ENCODE measurements at regions not wholly inside any gene's neighbourhood (a gene's known extent, or its start where the extent isn't known, plus 50 kb on each side); places are given as distances from the start of the nearest gene placed in this dataset.

GRCh38 chr4:131388277-131388676 is 1760.8 kb upstream of the PCDH10 start:
- Histone ChIP-seq H3K36me3 (ENCODE audit: insufficient read depth, low read length) (no peaks in the 10 kb centered on the region), H3K4me1 (ENCODE audit: insufficient read depth, low read length) (no peaks in the 10 kb centered on the region), H3K9me3 (ENCODE audit: control insufficient read depth in 1 of 2, insufficient read depth in 1 of 2, low read length in 2 of 2) (peaks cover 0 to 4% of the 10 kb centered on the region in 2 experiments), H3K4me3 (ENCODE audit: low read length) (no peak overlapping the region), H3K27ac (ENCODE audit: low read depth in 1 of 2, low read length in 2 of 2) (no peak overlapping the region), H3K27me3 (ENCODE audit: control insufficient read depth in 1 of 2, insufficient read depth in 2 of 2, low read length in 2 of 2) (no peaks in the 10 kb centered on the region)
- no peak for TF ChIP-seq CTCF (IDR thresholded peaks at IDR 0.05)
- Mint-ChIP-seq H3K4me1 (ENCODE audit: low read depth) (no peaks in the 10 kb centered on the region), H3K27ac (no peak overlapping the region), H3K36me3 (ENCODE audit: low read depth) (no peaks in the 10 kb centered on the region), H3K27me3 (no peaks in the 10 kb centered on the region), H3K9me3 (peaks cover 18% of the 10 kb centered on the region), H3K4me3 (no peak overlapping the region)
- DNase-seq (no peak), ATAC-seq (ENCODE audit: poor library complexity) (no peak)
- POLR2A ChIA-PET = no interaction called here
- intact Hi-C loops (cut with DNase I, micrococcal nuclease) = no loop called here
- CTCF ChIA-PET = no interaction called here

- no peak for TF ChIP-seq CTCF (IDR thresholded peaks at IDR 0.05)
- DNase-seq (no peak), ATAC-seq (ENCODE audit: poor library complexity) (no peak)
- POLR2A ChIA-PET = no interaction called here
- Mint-ChIP-seq H3K4me1 (ENCODE audit: low read depth) (no peaks in the 10 kb centered on the region), H3K27me3 (no peaks in the 10 kb centered on the region), H3K27ac (no peak overlapping the region), H3K4me3 (no peak overlapping the region), H3K9me3 (peaks cover 8% of the 10 kb centered on the region), H3K36me3 (ENCODE audit: low read depth) (no peaks in the 10 kb centered on the region)
- Histone ChIP-seq H3K9me3 (ENCODE audit: control insufficient read depth in 1 of 2, insufficient read depth in 1 of 2, low read length in 2 of 2) (peaks cover 0 to 9% of the 10 kb centered on the region in 2 experiments), H3K36me3 (ENCODE audit: insufficient read depth, low read length) (no peaks in the 10 kb centered on the region), H3K4me1 (ENCODE audit: insufficient read depth, low read length) (no peaks in the 10 kb centered on the region), H3K27me3 (ENCODE audit: control insufficient read depth in 1 of 2, insufficient read depth in 2 of 2, low read length in 2 of 2) (no peaks in the 10 kb centered on the region), H3K4me3 (ENCODE audit: low read length) (no peak overlapping the region), H3K27ac (ENCODE audit: low read depth in 1 of 2, low read length in 2 of 2) (no peak overlapping the region)
- intact Hi-C loops (cut with DNase I, micrococcal nuclease) = no loop called here
- CTCF ChIA-PET = no interaction called here
Observed at GRCh38 chr4:131408102-131408501, 1741.0 kb upstream of the PCDH10 start.

DNA sequence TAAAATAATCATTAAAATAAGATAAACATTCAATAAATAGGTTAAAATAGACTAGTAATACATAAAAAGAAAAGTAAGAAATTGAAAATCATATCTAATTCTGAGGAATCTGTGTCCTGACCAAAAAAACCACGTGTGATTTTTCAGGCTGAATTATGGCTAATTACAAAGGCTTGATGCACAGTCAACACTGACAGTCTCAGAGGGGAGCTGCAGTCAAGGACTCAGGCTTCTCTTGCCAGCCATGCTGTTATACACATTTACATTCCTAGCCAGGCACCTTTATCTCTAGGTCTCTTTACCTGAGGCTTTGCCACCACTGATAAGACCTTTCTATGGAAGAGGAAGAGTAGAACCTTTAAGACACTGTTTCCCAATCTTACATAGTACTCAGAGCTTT is 1737.7 kb upstream of the PCDH10 start:
- H3K4me3 Mint-ChIP-seq = no peak overlapping the region
- ChIA-PET CTCF (no interaction called here), POLR2A (no interaction called here)
- H3K27me3 Mint-ChIP-seq = no peaks in the 10 kb centered on the region
- Histone ChIP-seq H3K27me3 (ENCODE audit: control insufficient read depth in 1 of 2, insufficient read depth in 2 of 2, low read length in 2 of 2) (no peaks in the 10 kb centered on the region), H3K4me3 (ENCODE audit: low read length) (no peak overlapping the region), H3K9me3 (ENCODE audit: control insufficient read depth in 1 of 2, insufficient read depth in 1 of 2, low read length in 2 of 2) (peaks cover 6 to 21% of the 10 kb centered on the region in 2 experiments), H3K27ac (ENCODE audit: low read depth in 1 of 2, low read length in 2 of 2) (no peak overlapping the region), H3K36me3 (ENCODE audit: insufficient read depth, low read length) (no peaks in the 10 kb centered on the region), H3K4me1 (ENCODE audit: insufficient read depth, low read length) (no peaks in the 10 kb centered on the region)
- ATAC-seq (ENCODE audit: poor library complexity) (no peak), DNase-seq (no peak)
- intact Hi-C loops (cut with DNase I, micrococcal nuclease) = no loop called here
- H3K9me3 Mint-ChIP-seq = peaks cover 6% of the 10 kb centered on the region
- no peaks in the 10 kb centered on the region for H3K4me1 Mint-ChIP-seq (ENCODE audit: low read depth)
- TF ChIP-seq CTCF (IDR thresholded peaks at IDR 0.05) = no peak
- no peaks in the 10 kb centered on the region for H3K36me3 Mint-ChIP-seq (ENCODE audit: low read depth)
- no peak overlapping the region for H3K27ac Mint-ChIP-seq

All from CD4-positive, alpha-beta T cell (primary cell).